Endothelial cell (in vitro differentiated cells): ENCODE measurements at regions not wholly inside any gene's neighbourhood (a gene's known extent, or its start where the extent isn't known, plus 50 kb on each side); places are given as distances from the start of the nearest gene placed in this dataset.

Experiments used
- DNase-seq: peaks from one replicate; pipeline ENCODE4 v3.0.0; 2021; ENCODE audit warnings: low spot score
- H3K27ac Mint-ChIP-seq: one replicate; pipeline ENCODE4 v1.8.0; 2021; ENCODE audit warnings: mixed read lengths, inconsistent platforms; ENCODE audit not compliant: unreplicated experiment
- H3K27me3 Mint-ChIP-seq: one replicate; pipeline ENCODE4 v1.8.0; 2021; ENCODE audit warnings: mild to moderate bottlenecking, moderate library complexity, mixed read lengths, inconsistent platforms; ENCODE audit not compliant: unreplicated experiment
- H3K36me3 Mint-ChIP-seq: one replicate; pipeline ENCODE4 v1.8.0; 2021; ENCODE audit warnings: mild to moderate bottlenecking, low read depth, mixed read lengths, inconsistent platforms; ENCODE audit not compliant: unreplicated experiment
- H3K4me1 Mint-ChIP-seq: one replicate; pipeline ENCODE4 v1.8.0; 2021; ENCODE audit warnings: mild to moderate bottlenecking, mixed read lengths, inconsistent platforms; ENCODE audit not compliant: unreplicated experiment
- H3K4me3 Mint-ChIP-seq: one replicate; pipeline ENCODE4 v1.8.0; 2021; ENCODE audit warnings: mild to moderate bottlenecking, mixed read lengths, inconsistent platforms; ENCODE audit not compliant: unreplicated experiment
- H3K9me3 Mint-ChIP-seq: one replicate; pipeline ENCODE4 v1.8.0; 2021; ENCODE audit warnings: mixed read lengths, inconsistent platforms; ENCODE audit not compliant: unreplicated experiment
- TF ChIP-seq, protein P1 (sequence below): fragments of 200-600 bp; sonication (generic); IDR thresholded peaks from one replicate; pipeline ENCODE4 v1.5.0; 2021; ENCODE audit warnings: antibody characterized with exemption; ENCODE audit not compliant: unreplicated experiment

DNA sequence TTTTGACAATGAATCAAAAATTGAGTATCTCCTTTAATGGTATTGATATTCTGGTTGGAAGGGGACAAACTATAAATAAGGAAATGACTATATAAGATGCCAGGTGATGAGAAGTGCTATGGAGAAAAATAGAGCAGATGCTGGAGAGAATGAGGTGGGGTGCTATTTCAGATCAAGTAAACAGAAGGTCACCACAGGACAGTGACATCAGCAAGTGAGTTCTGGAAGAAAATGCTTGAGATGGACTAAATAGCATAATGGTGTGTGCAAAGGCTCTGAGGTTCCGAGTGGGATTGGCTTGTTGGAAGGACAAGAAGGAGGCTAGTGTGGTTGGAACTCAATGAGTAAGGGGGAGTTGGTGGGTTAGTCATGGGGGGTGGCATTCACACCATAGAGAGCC lies 157.5 kb upstream of the SGCD start:
- no peak for DNase-seq
- Mint-ChIP-seq H3K27ac (no peak overlapping the region), H3K9me3 (no peaks in the 10 kb centered on the region), H3K27me3 (no peaks in the 10 kb centered on the region), H3K4me3 (no peak overlapping the region), H3K36me3 (no peaks in the 10 kb centered on the region), H3K4me1 (peaks cover 5% of the 10 kb centered on the region)
- TF ChIP-seq, protein P1, sequence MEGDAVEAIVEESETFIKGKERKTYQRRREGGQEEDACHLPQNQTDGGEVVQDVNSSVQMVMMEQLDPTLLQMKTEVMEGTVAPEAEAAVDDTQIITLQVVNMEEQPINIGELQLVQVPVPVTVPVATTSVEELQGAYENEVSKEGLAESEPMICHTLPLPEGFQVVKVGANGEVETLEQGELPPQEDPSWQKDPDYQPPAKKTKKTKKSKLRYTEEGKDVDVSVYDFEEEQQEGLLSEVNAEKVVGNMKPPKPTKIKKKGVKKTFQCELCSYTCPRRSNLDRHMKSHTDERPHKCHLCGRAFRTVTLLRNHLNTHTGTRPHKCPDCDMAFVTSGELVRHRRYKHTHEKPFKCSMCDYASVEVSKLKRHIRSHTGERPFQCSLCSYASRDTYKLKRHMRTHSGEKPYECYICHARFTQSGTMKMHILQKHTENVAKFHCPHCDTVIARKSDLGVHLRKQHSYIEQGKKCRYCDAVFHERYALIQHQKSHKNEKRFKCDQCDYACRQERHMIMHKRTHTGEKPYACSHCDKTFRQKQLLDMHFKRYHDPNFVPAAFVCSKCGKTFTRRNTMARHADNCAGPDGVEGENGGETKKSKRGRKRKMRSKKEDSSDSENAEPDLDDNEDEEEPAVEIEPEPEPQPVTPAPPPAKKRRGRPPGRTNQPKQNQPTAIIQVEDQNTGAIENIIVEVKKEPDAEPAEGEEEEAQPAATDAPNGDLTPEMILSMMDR = no peak

- no peaks in the 10 kb centered on the region for H3K27me3 Mint-ChIP-seq
- no peaks in the 10 kb centered on the region for H3K9me3 Mint-ChIP-seq
- H3K4me1 Mint-ChIP-seq = peaks cover 5% of the 10 kb centered on the region
- no peaks in the 10 kb centered on the region for H3K36me3 Mint-ChIP-seq
- no peak for DNase-seq
- no peak overlapping the region for H3K27ac Mint-ChIP-seq
- no peak overlapping the region for H3K4me3 Mint-ChIP-seq
- TF ChIP-seq, protein P1 = no peak
These were observed 156.5 kb upstream of the SGCD start for GRCh38 chr5:156170351-156170961.

DNA sequence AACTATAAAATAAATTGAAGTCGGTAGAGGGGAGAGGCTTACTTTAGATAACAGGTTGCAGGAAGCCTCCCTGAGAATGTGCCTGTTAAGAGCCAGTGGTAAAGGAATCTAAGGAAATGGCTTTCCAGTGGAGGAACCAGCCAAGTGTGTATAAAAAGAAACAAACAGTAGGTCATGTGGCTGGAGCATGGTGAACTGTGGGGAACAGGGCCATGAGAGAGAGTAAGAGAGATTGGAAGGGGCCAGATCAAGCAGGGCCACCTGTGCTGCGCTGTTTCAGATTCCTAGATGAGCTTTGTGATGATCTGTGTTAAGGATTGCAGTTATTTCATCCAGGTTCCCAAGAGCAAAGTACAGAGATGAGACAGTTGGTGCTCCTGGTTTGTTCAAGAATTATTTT lies 152.7 kb upstream of the SGCD start:
- DNase-seq = no peak
- TF ChIP-seq, protein P1 = no peak
- H3K27me3 Mint-ChIP-seq = no peaks in the 10 kb centered on the region
- no peaks in the 10 kb centered on the region for H3K36me3 Mint-ChIP-seq
- H3K27ac Mint-ChIP-seq = no peak overlapping the region
- H3K4me1 Mint-ChIP-seq = peaks cover 5% of the 10 kb centered on the region
- H3K4me3 Mint-ChIP-seq = no peak overlapping the region
- H3K9me3 Mint-ChIP-seq = no peaks in the 10 kb centered on the region

DNA sequence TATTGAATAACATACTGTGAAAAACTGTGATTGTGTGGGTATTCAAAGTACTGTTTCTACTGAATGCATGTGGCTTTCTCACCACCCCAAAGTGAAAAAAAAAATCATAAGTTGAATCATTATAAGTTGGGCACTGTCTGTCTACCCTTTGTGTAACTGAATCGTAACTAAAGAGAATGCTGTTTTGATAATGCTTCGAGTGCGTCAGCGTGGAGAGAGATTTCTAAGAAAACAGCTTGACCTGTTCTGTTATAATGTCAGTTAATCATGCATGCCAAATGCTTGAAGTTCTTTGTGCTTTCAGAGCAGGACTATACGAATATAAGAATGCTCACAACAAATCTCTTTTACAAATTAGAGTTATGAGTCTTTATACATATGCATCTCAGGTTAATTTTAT lies 148.8 kb upstream of the SGCD start:
- H3K9me3 Mint-ChIP-seq = no peaks in the 10 kb centered on the region
- no peaks in the 10 kb centered on the region for H3K36me3 Mint-ChIP-seq
- no peaks in the 10 kb centered on the region for H3K27me3 Mint-ChIP-seq
- no peak overlapping the region for H3K4me3 Mint-ChIP-seq
- peaks cover 5% of the 10 kb centered on the region for H3K4me1 Mint-ChIP-seq
- no peak overlapping the region for H3K27ac Mint-ChIP-seq
- TF ChIP-seq, protein P1 = no peak
- DNase-seq = no peak

DNA sequence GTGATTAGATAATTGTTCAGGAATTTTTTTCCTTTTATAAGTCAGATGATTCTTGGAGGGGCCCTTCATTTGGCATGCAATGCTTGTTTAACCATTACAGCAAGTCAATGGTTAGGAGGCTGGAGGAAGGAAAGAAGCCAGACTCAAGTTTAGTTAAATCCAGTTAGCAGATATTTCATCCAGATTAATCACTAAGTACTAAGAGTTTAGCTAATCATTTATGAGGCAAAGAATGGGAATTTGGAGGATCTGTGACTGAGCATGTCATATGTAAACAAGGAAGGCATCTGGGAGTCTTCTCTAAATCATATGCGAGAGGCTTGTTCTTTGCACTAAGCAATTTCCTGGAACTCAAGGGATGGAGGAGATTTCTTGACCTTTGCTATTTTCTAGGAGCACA lies 145.3 kb upstream of the SGCD start:
- H3K27me3 Mint-ChIP-seq = no peaks in the 10 kb centered on the region
- no peak overlapping the region for H3K27ac Mint-ChIP-seq
- TF ChIP-seq, protein P1 = no peak
- no peak overlapping the region for H3K4me3 Mint-ChIP-seq
- no peaks in the 10 kb centered on the region for H3K9me3 Mint-ChIP-seq
- H3K4me1 Mint-ChIP-seq = no peaks in the 10 kb centered on the region
- no peaks in the 10 kb centered on the region for H3K36me3 Mint-ChIP-seq
- no peak for DNase-seq
